ENCODE measurements at regions not wholly inside any gene's neighbourhood (a gene's known extent, or its start where the extent isn't known, plus 50 kb on each side); places are given as distances from the start of the nearest gene placed in this dataset.

DNA sequence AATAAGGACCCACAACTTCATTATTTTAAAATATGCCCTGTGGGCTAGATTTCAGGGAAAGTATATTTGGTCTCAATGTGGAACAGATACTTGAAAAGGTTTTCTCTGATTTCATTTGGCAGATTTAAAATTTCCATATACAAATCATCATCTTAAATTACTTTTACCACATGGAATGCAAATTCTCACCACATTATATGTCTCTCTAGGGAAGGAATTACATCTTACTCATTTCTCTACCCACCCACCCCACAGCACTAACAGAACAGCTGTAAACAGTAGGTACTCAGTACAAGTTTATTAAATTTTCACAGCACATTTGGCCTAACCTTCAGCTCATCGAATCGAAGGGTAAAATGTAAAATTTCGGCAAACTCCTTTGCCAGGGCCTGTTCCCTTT lies 104.0 kb downstream of the CYRIA start:
- DNase-seq, result no peak

DNA sequence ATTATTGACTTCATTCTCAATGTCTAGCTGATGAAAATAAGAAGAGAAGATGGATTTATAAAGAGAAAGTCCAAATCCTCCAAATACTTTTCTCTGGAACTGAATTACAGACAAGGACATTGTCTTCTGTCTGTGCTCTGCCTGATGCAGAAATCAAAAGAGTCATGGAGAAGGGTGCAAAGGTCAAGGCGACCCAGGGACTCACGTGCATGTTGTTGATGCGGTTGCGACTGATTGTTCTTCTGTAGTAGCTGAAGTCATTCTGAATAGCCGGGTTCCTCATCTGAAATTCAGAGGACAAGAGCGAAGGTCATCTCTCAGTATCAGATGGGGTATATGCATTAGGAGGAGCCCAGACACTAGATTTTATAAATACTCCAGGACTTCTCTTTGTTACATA lies 104.4 kb downstream of the CYRIA start:
- no peak for DNase-seq

DNA sequence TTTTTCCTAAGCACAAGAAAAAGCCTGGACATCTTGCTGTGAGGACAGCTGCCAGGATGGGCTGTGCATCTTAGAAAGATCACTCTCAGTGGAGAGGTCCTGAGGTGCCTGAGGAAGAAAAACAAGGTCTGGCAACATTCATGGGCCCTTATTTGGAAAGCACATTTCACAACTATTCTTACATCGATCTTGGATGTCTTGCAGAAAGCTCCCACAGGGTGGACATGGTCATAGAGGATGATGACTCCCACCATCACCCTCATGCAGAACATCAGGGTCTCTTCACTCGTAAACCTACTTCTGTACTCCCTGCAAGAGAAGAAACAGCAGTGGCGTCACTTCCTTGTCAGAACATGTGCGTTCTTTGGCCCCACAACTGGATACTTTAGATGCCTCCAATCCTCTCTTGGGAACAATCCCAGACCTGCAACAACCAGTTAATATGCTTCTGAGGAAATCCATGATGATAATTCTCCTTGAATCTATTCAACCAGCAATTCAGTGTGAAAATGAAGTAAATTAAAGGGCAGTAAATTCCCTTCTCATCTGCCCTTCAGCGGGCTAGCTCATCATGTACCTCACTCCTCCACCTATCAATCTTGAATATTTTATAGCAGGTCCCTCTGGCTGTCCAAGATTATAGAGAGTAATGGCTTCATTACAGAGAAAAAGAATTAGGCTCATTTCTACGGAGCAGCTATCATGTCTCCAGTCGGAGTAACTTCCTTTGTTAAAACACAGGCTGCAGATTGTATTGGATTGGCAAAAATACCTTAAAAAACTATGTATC lies 106.2 kb downstream of the CYRIA start:
- DNase-seq, result no peak

DNA sequence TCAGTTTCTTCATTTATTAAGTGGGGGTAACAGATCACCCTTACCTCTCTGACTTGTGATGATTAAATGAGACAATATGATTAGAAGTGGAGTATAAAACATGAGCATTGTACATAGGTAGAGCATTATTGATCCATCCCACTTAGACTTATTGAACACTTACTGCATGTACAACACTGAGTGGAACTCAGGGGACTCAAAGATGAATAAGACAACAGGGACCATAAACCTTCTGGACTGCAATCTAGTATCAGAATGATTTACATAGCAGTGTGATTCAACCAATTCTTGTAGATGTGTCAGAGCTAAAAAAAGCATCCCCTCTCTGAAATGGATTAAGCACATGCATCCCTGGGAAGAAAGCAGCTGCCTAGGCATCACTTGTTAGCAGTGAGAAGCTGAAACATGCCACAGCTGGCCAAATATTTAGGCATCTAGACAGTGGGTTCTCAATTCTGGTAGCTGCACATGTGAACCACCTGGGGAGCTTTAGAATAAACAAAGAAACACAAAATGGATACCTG lies 111.5 kb downstream of the CYRIA start:
- DNase-seq, result no peak

DNA sequence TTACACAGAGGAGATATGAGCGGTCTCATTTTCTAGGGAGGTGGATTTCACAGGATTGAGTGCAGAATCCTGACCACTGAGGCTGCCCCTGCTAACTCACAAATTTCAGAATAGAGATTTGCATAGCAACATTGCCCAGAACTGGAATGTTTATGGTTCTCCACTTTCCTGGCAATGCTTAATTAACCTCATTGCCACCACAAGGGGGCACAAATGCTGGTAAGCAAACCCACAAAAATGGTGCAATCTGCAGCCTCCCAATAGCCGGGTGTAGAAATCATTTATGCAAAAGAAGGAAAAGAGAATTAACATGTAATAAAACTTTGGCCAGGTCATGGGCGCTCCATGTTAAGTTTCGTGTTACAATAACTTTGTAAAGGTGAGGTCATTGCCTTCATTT lies 112.4 kb downstream of the CYRIA start:
- peak; percentile 47 to 58 for DNase-seq

DNA sequence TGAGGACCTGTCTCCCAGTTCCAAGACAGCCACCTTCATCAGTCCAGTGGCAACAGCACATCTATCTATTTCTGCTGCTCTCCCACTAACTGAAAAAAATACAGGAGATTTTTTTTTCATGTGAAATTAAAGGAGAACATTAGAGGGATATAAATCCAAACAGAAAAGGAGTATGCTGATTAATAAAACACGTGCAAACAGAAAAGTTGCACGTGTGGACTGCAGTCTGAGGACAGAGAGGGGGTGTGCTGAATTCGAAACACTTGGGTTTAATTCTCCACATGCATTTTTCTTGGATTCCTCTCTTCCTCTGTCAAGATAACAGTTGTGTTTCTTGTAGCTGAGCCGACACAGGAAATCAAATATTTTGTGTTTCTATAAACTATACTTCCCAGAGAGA lies 113.4 kb downstream of the CYRIA start:
- no peak for DNase-seq

DNA sequence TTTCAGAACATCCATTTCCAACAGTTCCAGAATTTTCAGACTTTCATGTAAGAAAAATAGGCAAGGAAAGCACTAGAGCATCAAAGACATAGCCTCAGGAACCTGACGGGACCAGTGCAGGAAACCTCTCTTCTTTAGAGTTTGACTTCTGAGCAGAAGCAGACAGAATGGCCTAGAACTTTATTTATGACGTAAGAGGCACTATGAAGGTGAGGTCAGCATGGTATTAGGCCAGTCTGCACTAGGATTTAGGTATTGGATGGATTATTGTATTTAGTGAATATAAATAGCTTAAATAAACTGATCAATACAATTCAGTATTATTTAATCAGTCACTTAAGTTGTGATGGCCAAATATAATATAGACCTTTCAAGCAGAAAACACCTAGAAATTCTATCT lies 117.6 kb downstream of the CYRIA start:
- no peak for DNase-seq

DNA sequence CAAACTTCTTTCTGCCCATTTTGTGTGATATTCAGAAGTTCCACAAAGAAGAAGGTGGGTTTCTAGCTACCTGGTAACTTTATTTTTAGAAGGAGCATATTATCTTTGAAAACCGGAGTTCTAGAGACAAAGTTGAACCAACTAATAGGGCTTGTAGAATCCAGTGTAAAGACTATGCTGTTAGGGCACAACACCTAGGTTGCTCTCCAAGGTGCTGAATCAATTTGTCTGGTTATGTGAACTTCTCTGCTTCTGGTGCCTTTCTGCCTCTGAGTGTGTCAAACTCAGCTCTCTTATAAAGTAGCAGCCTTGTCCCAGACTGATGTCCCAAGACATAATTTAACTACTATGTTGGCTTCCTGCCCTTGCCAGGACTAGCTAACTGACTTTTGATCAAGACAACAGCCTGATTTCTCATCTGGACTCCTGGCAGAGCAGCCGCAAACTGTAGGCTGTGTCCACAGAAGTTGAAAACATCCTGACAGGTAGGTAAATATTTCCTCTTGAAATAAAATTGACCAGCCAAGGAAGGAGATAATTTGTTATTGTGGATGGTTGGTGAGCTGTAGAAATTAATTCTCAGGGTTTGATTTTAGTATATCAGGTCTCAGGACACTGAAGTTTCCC lies 119.4 kb downstream of the CYRIA start:
- peak; percentile 27 for DNase-seq

DNA sequence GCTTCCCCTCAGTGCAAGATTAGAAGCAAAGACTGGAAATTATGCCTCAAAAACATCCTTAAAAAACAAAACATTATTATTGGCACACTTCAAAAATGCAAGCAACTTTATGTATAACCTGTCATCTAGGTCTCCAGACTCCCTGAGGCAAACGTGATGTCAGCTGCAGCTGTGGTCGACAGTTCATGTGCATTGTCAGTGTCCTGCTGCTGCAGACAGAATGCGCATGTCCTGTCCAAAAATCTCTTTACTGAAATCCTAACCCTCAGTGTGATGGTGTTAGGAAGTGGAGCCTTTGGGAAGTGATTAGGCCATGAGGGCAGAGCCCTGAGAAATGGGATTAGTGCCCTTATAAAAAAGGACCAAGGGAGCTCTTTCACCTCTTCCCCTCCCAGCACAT lies 126.9 kb downstream of the CYRIA start:
- DNase-seq, result no peak

DNA sequence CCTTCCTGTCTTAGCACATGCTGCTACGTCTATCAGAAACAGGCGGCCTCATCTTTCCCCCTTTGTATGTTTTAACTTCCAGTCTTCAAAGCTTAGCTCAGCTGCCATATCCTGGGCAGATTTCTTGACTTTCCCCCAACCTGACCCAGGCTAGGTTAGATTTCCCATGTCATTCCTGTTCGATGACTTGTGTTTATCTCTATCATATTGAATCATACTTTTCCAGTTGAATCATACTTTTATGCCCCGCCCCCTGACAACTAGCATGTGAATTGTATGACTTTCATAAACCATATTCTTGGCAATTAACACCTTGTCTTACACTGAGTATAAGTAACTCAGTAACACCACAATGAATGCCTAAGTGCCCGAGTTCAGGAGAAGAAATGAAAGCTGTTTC lies 128.3 kb downstream of the CYRIA start:
- DNase-seq, result no peak

DNA sequence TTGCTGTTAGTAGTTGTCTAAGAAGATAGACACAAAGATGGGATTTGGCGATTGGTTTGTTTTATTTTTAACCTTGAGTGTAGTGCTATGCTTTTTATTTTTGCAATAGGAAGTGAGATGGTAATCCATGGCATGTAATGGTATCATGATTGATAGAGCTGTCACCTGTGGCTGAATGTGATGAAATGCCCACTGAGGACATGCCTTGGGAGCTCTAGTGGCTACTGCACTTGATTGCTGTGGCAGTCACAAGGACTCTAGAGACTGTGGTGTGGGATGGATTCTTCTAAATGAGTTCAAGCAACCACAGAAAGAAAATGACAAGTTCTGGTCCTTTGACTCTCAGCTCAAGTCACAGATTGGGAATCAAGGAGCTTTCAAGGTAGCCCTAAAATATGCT lies 139.4 kb downstream of the CYRIA start:
- no peak for DNase-seq

DNA sequence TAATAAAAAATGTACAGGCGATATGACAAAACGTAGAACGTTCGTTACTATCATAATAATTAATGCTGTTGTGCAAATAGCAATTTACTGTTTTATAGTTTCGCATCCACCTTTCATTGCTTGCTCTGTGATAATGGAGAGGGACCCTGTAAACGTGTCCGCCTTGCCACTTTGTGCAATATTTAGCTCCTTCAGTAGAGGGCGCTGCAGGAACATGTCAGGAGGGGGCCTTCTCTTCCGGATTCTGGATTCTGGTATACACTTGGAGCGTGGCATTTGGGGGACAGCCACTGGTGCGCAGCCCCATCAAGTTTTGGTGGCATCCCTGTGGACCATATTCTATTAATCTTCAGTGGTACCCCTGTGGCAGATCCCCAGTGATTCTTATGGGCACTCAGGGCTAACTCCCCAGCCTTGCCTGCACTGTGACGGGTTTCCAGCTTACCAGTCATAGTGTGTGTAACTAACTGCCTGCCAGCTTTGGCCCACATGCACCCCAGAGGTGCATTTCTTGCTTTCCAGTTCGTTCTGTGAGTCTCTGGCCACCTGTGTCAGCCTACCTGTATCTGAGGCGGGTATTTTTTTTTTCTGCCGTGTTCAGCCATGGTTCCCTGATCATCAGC lies 140.3 kb downstream of the CYRIA start:
- DNase-seq, result peak; percentile 1 to 39

DNA sequence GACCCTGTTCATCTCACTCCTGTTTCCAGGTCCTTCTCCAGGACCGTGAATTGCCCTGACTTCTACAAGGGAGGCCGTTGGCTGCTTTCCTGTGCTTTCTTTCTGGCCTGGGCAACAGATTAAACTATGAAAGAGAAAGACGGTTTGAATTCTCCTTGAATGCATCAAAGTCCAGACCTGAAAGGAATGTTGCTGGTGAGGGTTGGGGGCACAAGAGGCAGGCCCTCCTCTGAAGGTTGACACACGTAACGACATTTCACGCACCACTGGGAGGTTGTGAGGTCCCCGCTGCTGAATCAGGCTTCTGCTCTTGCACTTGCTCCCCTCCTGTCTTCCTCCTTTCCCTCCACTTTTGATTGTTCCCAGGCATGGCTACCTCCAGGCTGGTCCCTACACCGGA lies 141.9 kb downstream of the CYRIA start:
- no peak for DNase-seq

DNA sequence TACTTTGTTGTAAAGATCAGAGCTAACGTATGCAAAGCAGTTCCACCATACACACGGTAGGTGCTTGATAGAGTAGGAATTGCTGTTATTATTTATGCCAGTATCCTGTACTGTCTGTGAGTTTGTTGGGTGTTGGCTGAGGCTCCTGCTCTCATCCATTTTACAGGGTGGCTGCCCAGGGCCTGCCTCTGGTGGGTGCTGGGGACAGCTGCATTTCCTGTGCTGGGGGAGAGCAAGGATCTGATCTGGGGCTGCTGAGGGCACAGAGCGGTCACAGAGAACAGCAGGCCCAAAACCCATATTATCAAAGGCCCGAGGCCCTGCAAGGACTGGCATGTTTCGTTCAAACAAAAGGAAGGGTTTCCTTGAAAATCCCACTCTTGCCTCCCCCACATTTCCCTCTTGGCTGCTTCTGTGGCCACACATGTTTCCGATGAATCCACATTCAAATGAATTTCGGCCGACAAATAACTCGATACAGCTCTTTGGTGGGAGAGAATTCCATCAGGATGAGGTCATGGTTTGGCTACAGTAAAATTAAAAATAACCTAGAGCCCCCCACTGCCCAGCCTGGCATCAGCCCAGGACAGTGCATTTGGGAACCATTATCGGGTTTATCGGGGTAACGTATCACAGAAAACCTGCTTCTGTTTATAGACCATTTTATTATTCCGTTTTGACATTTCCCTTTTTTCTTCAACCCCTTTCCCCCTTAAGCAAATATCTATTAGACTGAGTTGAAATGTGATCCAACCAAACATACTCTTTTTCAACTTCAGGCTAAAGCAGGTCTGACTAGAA lies 143.4 kb downstream of the CYRIA start:
- no peak for DNase-seq

DNA sequence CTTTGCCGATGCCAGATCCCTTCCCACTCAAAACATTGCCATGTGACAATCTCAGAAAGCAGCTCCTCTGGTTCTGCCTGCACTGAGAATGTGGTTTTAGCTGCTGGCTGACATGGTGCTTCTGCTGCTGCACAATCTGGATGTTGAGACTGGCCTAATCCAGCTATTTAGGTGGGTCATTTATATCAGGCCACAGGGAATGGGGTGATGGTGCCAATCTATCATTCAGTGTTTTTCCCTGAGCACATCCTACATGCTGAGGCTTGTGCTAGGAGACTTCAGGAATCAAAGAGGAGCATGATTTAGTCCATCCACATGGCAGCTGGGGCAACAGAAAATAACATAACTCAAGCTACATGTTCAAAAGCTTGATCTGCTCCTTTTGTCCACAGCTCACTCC lies 144.7 kb downstream of the CYRIA start:
- no peak for DNase-seq

DNA sequence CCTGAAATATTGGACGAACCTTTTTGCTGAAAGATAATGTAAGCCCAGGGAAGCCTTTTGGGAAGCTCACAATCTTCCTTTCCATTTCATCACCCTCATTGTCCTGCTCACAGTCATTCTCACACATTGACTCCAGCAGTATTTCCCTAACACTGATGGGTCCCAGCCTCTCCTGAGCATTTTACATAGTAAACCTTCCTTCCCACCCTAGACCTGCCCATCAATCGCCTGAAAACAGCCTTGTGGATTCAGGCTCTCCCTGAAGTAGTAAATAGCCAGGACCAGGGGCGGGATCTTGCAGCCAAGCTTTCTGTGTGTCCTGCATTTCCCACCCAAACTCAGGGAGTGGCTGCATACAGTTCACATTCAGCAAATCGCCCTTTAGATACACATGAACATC lies 149.9 kb downstream of the CYRIA start:
- DNase-seq, result no peak

DNA sequence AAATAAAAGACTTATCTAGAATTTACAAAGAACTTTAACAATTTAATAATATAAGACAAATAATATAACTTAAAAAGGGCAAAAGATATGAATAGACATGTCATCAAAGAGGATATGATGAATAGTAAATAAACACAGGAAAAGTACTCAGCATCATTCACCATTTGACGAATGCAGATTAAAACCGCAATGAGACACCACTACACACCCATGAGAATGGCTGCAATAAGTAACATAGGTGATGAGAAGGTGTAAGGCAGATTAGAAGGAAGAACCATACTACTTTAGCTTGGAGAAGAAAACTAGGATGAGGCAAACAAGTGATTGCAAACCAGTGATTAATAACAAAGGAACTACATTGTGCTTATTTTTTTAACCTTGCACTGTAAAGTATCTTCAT lies 152.0 kb downstream of the CYRIA start:
- DNase-seq, result no peak

DNA sequence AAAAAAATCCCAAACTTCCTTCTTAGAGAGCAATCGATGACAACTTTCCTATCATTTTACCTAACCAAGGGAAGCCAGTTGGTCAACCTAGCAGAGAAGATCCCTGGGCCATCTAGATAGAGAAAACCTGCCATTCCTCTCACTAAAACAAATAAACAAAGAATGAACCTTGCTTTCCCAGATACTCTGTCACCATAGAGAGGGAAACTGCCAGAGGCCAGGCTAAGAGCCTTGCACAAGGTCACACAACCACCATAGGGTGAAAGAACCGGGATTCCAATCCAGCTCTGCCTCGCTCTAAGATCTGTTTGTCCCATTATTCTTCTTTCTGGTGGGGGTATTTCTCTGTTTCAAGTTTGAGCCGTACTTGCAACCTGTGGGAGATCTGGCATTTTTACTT lies 154.6 kb downstream of the CYRIA start:
- no peak for DNase-seq

DNA sequence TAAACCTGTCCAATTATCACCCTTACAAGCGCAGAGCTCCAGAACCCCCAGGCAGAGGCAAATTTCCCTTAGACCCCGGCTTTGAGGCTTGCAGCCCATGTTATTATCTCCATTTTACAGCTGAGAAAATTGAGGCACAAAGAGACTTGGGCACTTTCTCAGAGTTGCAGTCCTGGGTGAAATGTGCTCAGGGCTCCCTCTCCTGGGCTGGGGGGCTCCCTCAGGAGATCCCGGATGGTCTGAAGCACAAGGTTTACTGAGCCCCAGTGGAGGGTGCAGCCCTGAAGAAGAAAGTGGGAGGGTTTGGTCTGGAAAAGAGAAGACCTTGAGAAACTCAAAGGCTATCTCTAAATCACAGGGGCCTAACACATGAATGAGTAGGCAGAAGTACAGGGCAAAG lies 156.6 kb downstream of the CYRIA start:
- no peak for DNase-seq

DNA sequence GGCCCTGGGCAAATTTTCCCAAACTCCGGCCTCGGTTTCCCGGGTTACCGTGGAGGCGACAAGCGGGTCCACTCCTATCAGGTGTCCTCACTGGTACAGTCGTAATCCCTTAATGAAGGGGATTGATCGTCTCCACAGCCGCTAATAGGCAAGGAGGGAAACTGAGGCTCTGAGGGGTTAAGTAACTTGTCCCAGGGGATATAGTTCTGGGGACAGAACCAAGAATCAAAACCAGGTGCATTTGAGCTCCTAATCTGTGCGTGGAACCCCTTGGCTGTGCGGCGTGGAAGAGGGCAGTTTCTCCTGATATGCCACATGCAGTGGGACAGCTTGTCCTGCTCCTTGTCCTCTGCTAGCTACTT lies 157.2 kb downstream of the CYRIA start:
- DNase-seq, result no peak

DNA sequence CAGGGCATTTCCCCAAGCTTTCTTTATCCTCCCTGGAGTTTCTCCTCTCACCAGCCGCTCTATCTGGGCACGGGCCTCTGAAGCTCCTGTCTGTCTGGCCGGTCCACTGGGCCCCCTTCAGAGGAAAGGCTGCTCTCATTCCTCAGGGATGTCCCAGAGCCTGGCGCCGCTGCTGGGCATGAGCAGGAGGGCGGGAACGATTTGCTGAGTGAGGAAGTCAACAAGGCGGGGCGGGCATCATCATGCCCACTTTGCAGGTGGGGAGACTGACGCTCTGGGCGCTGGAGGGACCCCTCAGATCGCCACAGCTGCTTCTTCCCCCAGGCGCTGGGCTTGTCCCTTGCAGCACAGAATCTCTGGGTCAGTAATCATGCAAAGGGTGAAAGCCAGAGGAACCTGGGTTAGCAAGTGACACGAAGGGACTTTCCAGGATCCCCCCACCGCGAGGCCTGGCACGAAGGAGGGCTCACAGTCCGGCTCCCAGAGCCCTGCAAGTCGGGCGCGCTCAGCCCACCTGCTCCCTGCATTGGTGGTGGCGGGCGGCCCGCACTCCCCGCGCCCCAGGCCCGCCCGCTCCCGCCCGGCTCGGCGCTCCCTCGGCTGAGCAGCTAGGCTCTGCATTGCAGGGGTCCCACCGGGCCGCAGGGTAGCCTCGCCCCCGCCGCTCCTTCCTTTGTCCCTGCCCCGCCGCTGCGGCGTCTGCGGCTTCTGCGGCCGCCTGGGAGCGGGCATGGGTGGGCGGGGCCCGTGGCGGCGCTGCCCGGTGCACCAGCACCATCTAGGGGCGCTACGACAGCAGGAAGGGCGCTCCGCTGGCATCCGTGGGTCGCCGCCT lies 157.8 kb downstream of the CYRIA start:
- DNase-seq, result no peak

DNA sequence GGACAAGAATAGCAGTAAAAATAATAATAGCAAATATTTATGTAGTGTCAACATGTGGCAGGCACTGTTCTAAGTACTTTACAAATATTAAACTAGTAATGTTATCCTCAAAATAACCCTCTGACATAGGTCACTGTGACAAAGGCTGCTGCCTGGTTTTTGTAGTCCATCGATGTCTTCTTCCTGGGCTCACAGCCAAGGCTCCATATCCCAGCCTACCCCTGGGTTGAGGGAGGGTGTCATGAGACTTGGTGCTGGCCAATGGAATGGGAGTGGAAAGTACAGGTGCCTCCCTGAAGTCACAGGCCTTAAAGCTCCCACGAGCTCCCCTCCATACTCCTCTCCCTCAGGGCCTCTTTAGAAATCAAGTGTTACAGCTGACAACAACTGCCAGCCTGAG lies 159.3 kb downstream of the CYRIA start:
- no peak for DNase-seq
